ENCODE measurements at regions not wholly inside any gene's neighbourhood (a gene's known extent, or its start where the extent isn't known, plus 50 kb on each side); places are given as distances from the start of the nearest gene placed in this dataset.

DNA sequence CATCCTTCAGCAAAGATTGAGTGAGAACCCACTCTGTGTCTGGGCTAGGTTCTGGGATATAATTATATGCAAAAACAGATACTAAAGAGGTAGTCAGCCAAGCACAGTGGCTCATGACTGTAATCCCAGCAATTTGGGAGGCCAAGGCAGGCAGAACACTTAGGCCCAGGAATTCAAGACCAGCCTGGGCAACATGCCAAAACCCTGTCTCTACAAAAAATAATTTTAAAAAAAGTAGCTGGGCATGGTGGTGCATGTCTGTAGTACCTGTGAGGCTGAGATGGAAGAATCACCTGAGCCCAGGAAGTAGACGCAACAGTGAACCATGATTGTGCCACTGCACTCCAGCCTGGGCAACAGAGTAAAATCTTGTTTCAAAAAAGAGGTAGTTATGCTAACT lies 237.5 kb upstream of the HMGA2 start:
- Histone ChIP-seq H3K4me3 (replicated peaks in 1 of 3; ENCODE audit: insufficient read depth in 1 of 3, low read depth in 1 of 3, low read length in 3 of 3) (no peak overlapping the region), H3K9ac (replicated peaks; ENCODE audit: extremely low read depth, insufficient read depth, low read length) (no peak overlapping the region), H3K79me2 (ENCODE audit: control insufficient read depth, insufficient read depth, low read length) (no peaks in the 10 kb centered on the region), H3K36me3 (ENCODE audit: control insufficient read depth in 2 of 2, extremely low read depth in 1 of 2, insufficient read depth in 2 of 2, low read length in 2 of 2) (no peaks in the 10 kb centered on the region), H3K27me3 (ENCODE audit: control insufficient read depth in 2 of 2, insufficient read depth in 2 of 2, low read length in 2 of 2) (no peaks in the 10 kb centered on the region), H3K4me2 (ENCODE audit: insufficient read depth, low read length) (no peak overlapping the region), H3K9me3 (replicated peaks; ENCODE audit: control insufficient read depth, insufficient read depth, low read length) (no peaks in the 10 kb centered on the region), H3K9me1 (replicated peaks; ENCODE audit: control insufficient read depth, extremely low read depth, insufficient read depth, low read length) (no peaks in the 10 kb centered on the region), H3K27ac (ENCODE audit: insufficient read depth, low read depth, low read length) (no peak overlapping the region), H4K20me1 (replicated peaks; ENCODE audit: control insufficient read depth, extremely low read depth, insufficient read depth, low read length) (no peaks in the 10 kb centered on the region), H2AFZ (ENCODE audit: low read depth, low read length) (no peak overlapping the region), H3K4me1 (ENCODE audit: control insufficient read depth, extremely low read depth, insufficient read depth, low read length) (no peaks in the 10 kb centered on the region)
- ChIA-PET POLR2A (no interaction called here), CTCF (interaction anchor here (2.3 kb wide), 1 partner anchor 16 kb away, joined by 10 read pairs; no protein-coding TSS in a partner anchor)
- intact Hi-C loops (cut with micrococcal nuclease), result no loop called here
- TF ChIP-seq GATA2 (IDR thresholded peaks at IDR 0.05; ENCODE audit: insufficient read depth, insufficient read length, low read depth, low read length) (no peak), FOS (IDR thresholded peaks at IDR 0.05; ENCODE audit: borderline replicate concordance, insufficient read depth, low read length) (no peak), MYC (IDR thresholded peaks at IDR 0.05; ENCODE audit: low read depth, low read length) (no peak), EZH2 (IDR thresholded peaks at IDR 0.05; ENCODE audit: borderline replicate concordance, low read depth, low read length, severe bottlenecking) (no peak), POLR2AphosphoS5 (IDR thresholded peaks at IDR 0.05; ENCODE audit: insufficient read depth, low read depth, low read length) (no peak), JUN (IDR thresholded peaks at IDR 0.05; ENCODE audit: borderline replicate concordance, insufficient read depth, insufficient read length, low read depth) (no peak), POLR2A (IDR thresholded peaks at IDR 0.05; ENCODE audit: low read depth, low read length) (no peak)
- TF ChIP-seq, protein P1, sequence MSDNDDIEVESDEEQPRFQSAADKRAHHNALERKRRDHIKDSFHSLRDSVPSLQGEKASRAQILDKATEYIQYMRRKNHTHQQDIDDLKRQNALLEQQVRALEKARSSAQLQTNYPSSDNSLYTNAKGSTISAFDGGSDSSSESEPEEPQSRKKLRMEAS (IDR thresholded peaks at IDR 0.05; ENCODE audit: insufficient read depth, insufficient read length), result no peak
- TF ChIP-seq, protein P2, sequence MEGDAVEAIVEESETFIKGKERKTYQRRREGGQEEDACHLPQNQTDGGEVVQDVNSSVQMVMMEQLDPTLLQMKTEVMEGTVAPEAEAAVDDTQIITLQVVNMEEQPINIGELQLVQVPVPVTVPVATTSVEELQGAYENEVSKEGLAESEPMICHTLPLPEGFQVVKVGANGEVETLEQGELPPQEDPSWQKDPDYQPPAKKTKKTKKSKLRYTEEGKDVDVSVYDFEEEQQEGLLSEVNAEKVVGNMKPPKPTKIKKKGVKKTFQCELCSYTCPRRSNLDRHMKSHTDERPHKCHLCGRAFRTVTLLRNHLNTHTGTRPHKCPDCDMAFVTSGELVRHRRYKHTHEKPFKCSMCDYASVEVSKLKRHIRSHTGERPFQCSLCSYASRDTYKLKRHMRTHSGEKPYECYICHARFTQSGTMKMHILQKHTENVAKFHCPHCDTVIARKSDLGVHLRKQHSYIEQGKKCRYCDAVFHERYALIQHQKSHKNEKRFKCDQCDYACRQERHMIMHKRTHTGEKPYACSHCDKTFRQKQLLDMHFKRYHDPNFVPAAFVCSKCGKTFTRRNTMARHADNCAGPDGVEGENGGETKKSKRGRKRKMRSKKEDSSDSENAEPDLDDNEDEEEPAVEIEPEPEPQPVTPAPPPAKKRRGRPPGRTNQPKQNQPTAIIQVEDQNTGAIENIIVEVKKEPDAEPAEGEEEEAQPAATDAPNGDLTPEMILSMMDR (IDR thresholded peaks at IDR 0.05; ENCODE audit: extremely low read depth in 1 of 2, insufficient read depth in 1 of 2, low read depth in 1 of 2, low read length in 2 of 2), result no peak
- no peak for FAIRE-seq
- no peak for DNase-seq (ENCODE audit: low read depth, low spot score)
- no TSS peak for BruUV-seq (replicated peaks)
- dilution Hi-C loops (cut with MboI; ENCODE audit: extremely low pct_ligation_motif_present, low sequenced_read_pairs), result no loop called here
